ENCODE measurements at regions not wholly inside any gene's neighbourhood (a gene's known extent, or its start where the extent isn't known, plus 50 kb on each side); places are given as distances from the start of the nearest gene placed in this dataset.

DNA sequence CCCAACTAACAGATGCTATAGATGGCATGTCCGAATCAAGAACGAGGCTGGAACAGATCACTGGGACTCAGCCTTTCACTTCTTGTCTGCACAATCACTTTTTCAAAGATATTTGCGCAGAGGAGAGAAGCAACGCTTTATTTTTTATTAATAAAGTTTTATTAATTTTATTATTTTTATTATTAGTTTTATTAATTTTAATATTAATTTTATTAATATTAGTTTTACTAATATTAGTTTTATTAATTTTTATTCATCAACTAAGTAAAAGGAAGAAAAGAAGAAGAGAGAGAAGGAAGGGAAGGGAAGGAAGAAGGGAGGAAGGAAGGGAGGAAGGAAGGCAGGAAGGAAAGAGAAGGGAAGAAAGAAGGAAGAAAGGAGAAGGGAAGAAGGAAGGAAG lies 236.4 kb upstream of the HHIP start (continued):
- TF ChIP-seq, protein P1, sequence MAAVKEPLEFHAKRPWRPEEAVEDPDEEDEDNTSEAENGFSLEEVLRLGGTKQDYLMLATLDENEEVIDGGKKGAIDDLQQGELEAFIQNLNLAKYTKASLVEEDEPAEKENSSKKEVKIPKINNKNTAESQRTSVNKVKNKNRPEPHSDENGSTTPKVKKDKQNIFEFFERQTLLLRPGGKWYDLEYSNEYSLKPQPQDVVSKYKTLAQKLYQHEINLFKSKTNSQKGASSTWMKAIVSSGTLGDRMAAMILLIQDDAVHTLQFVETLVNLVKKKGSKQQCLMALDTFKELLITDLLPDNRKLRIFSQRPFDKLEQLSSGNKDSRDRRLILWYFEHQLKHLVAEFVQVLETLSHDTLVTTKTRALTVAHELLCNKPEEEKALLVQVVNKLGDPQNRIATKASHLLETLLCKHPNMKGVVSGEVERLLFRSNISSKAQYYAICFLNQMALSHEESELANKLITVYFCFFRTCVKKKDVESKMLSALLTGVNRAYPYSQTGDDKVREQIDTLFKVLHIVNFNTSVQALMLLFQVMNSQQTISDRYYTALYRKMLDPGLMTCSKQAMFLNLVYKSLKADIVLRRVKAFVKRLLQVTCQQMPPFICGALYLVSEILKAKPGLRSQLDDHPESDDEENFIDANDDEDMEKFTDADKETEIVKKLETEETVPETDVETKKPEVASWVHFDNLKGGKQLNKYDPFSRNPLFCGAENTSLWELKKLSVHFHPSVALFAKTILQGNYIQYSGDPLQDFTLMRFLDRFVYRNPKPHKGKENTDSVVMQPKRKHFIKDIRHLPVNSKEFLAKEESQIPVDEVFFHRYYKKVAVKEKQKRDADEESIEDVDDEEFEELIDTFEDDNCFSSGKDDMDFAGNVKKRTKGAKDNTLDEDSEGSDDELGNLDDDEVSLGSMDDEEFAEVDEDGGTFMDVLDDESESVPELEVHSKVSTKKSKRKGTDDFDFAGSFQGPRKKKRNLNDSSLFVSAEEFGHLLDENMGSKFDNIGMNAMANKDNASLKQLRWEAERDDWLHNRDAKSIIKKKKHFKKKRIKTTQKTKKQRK (IDR thresholded peaks at IDR 0.05; ENCODE audit: low read length) = no peak
- no peak for TF ChIP-seq ZNF12 (CRISPR knock-in tag; IDR thresholded peaks at IDR 0.05)
- TF ChIP-seq, protein P2, sequence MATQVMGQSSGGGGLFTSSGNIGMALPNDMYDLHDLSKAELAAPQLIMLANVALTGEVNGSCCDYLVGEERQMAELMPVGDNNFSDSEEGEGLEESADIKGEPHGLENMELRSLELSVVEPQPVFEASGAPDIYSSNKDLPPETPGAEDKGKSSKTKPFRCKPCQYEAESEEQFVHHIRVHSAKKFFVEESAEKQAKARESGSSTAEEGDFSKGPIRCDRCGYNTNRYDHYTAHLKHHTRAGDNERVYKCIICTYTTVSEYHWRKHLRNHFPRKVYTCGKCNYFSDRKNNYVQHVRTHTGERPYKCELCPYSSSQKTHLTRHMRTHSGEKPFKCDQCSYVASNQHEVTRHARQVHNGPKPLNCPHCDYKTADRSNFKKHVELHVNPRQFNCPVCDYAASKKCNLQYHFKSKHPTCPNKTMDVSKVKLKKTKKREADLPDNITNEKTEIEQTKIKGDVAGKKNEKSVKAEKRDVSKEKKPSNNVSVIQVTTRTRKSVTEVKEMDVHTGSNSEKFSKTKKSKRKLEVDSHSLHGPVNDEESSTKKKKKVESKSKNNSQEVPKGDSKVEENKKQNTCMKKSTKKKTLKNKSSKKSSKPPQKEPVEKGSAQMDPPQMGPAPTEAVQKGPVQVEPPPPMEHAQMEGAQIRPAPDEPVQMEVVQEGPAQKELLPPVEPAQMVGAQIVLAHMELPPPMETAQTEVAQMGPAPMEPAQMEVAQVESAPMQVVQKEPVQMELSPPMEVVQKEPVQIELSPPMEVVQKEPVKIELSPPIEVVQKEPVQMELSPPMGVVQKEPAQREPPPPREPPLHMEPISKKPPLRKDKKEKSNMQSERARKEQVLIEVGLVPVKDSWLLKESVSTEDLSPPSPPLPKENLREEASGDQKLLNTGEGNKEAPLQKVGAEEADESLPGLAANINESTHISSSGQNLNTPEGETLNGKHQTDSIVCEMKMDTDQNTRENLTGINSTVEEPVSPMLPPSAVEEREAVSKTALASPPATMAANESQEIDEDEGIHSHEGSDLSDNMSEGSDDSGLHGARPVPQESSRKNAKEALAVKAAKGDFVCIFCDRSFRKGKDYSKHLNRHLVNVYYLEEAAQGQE (IDR thresholded peaks at IDR 0.05; ENCODE audit: borderline replicate concordance in 1 of 2, low read depth in 1 of 2, low read length in 2 of 2) = no peak

DNA sequence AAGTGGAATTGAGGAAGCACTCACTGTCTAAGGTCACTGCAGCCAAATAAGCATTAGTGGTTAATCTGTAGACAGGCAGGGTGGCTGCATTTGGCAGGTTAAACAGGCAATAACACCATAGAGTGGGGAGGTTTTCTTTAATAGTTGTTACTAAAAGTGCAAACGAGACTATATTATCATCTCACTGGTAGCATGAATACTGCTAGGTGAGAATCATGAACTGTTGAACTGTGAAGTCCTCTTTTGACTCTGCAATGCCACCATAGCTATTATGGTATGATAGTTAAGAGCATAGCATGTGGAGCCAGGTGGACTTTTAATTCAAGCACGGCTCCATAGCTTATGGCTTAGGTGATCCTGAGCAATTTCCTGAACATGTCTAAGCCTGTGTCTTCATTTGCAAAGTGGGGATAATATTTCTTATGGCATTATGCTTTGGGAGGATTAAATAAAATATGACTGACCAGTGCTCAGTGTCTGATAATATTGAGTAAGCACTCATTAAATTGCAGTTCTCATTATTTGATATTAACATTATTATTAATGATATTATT lies 235.6 kb upstream of the HHIP start:
- no peak for FAIRE-seq
- DNase-seq (ENCODE audit: low spot score) = no peak

More for the DNA sequence above, 235.6 kb upstream of the HHIP start:
- in situ Hi-C loops (cut with HindIII; ENCODE audit: extremely low pct_ligation_motif_present, low pct_unique_long_range_greater_than_20kb) = no loop called here
- H3K27ac ChIP-seq (ENCODE audit: extremely low read length, insufficient read depth, low read length) = no peak overlapping the region
- intact Hi-C loops (cut with micrococcal nuclease; ENCODE audit: unreplicated experiment) = no loop called here
- BruUV-seq (replicated peaks) = no TSS peak
- TF ChIP-seq ZFYVE20 (CRISPR knock-in tag; IDR thresholded peaks at IDR 0.05; ENCODE audit: borderline replicate concordance, low read depth) (no peak), POLR2AphosphoS2 (IDR thresholded peaks at IDR 0.05; ENCODE audit: low read depth, low read length) (no peak)
- no peaks in the 10 kb centered on the region for H3K36me3 ChIP-seq (replicated peaks in 1 of 2; ENCODE audit: control insufficient read depth in 1 of 2, insufficient read depth in 2 of 2, low read length in 2 of 2)
- H4K20me1 ChIP-seq (ENCODE audit: insufficient read depth, low read length) = no peaks in the 10 kb centered on the region
- ATAC-seq = no peak
- CTCF ChIA-PET (ENCODE audit: low intra/inter-chr PET ratio, low total read pairs) = no interaction called here
- H3K79me2 ChIP-seq (ENCODE audit: insufficient read depth, low read length) = no peaks in the 10 kb centered on the region
- no peaks in the 10 kb centered on the region for H3K27me3 ChIP-seq (ENCODE audit: control insufficient read depth in 1 of 2, insufficient read depth in 2 of 2, low read length in 2 of 2)
- H3K4me1 ChIP-seq (ENCODE audit: insufficient read depth, low read length) = no peaks in the 10 kb centered on the region
- no peak overlapping the region for H3K9ac ChIP-seq (ENCODE audit: insufficient read depth, low read depth, low read length)
- no peaks in the 10 kb centered on the region for H3K9me3 ChIP-seq (ENCODE audit: low read length)
- H2AFZ ChIP-seq (ENCODE audit: low read length) = no peak overlapping the region
- POLR2A ChIA-PET = no interaction called here
- 0% methylated on average over 2 of the region's 2 CpGs for WGBS (ENCODE audit: low lambda C conversion rate)
- H3K4me3 ChIP-seq (replicated peaks in 1 of 3; ENCODE audit: insufficient read depth in 1 of 3, low read depth in 2 of 3, low read length in 3 of 3) = no peak overlapping the region
- no peak overlapping the region for H3K4me2 ChIP-seq (ENCODE audit: low read depth, low read length)
